HL-60 (cell line): ENCODE measurements at regions not wholly inside any gene's neighbourhood (a gene's known extent, or its start where the extent isn't known, plus 50 kb on each side); places are given as distances from the start of the nearest gene placed in this dataset.
"Not testable (repeated sequence)": the region's sequence is repeated elsewhere in the genome, so short reads cannot be mapped to it uniquely, and the experiment has no call there.

Experiments
- CTCF ChIP-seq: IDR thresholded peaks from one replicate; pipeline ENCODE4 v1.5.1; 2011; ENCODE audit warnings: low read length, control low read depth, inconsistent platforms; ENCODE audit not compliant: insufficient read depth
- POLR2AphosphoS5 ChIP-seq: IDR thresholded peaks from 2 replicates; pipeline ENCODE4 v1.6.1; 2012; ENCODE audit warnings: low read depth
- TF ChIP-seq, protein P1 (sequence below): IDR thresholded peaks from 2 replicates; pipeline ENCODE4 v1.6.1; 2012; ENCODE audit warnings: low read depth; ENCODE audit not compliant: insufficient replicate concordance

DNA sequence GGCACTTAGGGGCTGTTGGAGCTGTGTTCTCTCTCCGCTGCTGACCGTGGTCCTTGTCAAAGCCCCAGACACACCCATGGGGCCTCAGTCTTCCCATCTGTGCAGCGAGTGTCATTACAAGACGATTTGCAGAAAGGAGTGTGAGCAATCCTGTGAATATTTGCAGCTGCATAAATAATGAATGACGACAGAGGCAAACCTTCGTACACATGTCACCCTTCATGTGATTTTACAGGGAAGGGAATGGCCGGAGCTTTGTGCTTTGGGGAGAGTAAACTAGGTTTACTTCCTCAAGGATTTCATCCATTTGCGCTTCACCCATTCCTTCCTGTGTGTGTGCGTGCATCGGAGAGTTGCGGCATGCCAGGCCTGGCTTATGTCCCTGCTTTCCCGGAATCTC is 285.6 kb upstream of the SOX1 start:
- TF ChIP-seq CTCF, POLR2AphosphoS5: not testable (repeated sequence)
- TF ChIP-seq, protein P1, sequence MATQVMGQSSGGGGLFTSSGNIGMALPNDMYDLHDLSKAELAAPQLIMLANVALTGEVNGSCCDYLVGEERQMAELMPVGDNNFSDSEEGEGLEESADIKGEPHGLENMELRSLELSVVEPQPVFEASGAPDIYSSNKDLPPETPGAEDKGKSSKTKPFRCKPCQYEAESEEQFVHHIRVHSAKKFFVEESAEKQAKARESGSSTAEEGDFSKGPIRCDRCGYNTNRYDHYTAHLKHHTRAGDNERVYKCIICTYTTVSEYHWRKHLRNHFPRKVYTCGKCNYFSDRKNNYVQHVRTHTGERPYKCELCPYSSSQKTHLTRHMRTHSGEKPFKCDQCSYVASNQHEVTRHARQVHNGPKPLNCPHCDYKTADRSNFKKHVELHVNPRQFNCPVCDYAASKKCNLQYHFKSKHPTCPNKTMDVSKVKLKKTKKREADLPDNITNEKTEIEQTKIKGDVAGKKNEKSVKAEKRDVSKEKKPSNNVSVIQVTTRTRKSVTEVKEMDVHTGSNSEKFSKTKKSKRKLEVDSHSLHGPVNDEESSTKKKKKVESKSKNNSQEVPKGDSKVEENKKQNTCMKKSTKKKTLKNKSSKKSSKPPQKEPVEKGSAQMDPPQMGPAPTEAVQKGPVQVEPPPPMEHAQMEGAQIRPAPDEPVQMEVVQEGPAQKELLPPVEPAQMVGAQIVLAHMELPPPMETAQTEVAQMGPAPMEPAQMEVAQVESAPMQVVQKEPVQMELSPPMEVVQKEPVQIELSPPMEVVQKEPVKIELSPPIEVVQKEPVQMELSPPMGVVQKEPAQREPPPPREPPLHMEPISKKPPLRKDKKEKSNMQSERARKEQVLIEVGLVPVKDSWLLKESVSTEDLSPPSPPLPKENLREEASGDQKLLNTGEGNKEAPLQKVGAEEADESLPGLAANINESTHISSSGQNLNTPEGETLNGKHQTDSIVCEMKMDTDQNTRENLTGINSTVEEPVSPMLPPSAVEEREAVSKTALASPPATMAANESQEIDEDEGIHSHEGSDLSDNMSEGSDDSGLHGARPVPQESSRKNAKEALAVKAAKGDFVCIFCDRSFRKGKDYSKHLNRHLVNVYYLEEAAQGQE, result not testable (repeated sequence)
